ENCODE measurements at regions not wholly inside any gene's neighbourhood (a gene's known extent, or its start where the extent isn't known, plus 50 kb on each side); places are given as distances from the start of the nearest gene placed in this dataset.

DNA sequence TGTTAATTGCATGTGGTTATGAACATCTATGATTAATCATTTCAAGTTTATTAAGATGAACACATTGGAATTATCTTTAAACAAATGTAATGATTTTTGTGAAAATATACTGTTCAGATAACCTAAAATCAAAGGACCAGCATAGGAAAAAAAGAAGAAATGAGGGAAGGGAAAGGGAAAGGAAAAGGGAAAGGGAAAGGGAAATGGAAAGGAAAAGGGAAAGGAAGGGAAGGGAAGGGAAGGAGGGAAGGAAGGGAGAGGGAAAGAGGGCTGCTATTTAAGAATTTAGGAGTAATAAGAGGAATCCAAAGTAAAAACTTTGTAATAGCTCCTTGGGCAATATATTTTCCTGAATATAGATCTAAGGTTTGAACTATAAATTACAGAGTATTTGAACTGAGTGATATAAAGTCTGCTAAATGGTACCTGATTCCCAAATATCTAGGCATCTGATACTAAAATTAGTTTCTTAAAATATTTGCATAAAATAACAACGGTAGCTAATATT, 726.3 kb downstream of the EPHA4 start:
- WGBS, 2 donors, result 95 to 99% methylated on average over 1 of the region's 1 CpG
- no peaks in the 10 kb centered on the region for H3K36me3 ChIP-seq
- H3K27me3 ChIP-seq, result no peaks in the 10 kb centered on the region
- no peaks in the 10 kb centered on the region for H3K9me3 ChIP-seq
- ATAC-seq (no peak), DNase-seq (no peak)
- H3K27ac ChIP-seq, result no peak overlapping the region
- H3K4me3 ChIP-seq, result no peak overlapping the region
- intact Hi-C loops (cut with DNase I), result no loop called here
- no peaks in the 10 kb centered on the region for H3K4me1 ChIP-seq
- TF ChIP-seq CTCF (IDR thresholded peaks at IDR 0.05), result no peak

DNA sequence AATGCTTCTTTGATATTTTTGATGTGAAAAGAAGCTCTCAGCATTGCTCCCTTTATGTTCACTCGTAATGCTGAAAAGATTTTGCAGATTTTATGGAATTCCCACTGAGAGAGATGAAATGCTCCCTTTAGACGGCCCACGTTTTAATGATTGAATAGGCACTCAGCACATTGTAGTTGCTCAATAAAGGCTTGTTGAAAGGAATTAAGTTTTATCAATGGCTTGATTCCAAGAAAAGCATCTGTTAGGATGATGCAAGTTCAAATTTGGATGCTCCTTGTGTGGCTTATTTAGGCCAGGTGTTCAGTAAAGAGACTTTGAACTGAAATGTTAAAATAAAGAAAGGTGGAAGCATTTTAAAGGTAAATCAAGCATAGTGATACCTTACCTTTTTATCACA, 725.1 kb downstream of the EPHA4 start:
- 65 to 78% methylated on average over 3 of the region's 3 CpGs for WGBS, 2 donors
- TF ChIP-seq CTCF (IDR thresholded peaks at IDR 0.05), result no peak
- intact Hi-C loops (cut with DNase I), result no loop called here

GRCh38 chr2:220847589-220847988, 724.5 kb downstream of the EPHA4 start:
- Histone ChIP-seq H3K4me1 (no peaks in the 10 kb centered on the region), H3K27me3 (no peaks in the 10 kb centered on the region), H3K27ac (no peak overlapping the region), H3K9me3 (no peaks in the 10 kb centered on the region), H3K4me3 (no peak overlapping the region), H3K36me3 (no peaks in the 10 kb centered on the region)
- intact Hi-C loops (cut with DNase I), result no loop called here
- DNase-seq (no peak), ATAC-seq (no peak)
- 70 to 85% methylated on average over 4 of the region's 4 CpGs for WGBS, 2 donors
- no peak for TF ChIP-seq CTCF (IDR thresholded peaks at IDR 0.05)

More for the DNA sequence above, 725.1 kb downstream of the EPHA4 start:
- Histone ChIP-seq H3K27me3 (no peaks in the 10 kb centered on the region), H3K4me3 (no peak overlapping the region), H3K36me3 (no peaks in the 10 kb centered on the region), H3K4me1 (no peaks in the 10 kb centered on the region), H3K27ac (no peak overlapping the region), H3K9me3 (no peaks in the 10 kb centered on the region)
- DNase-seq (no peak), ATAC-seq (no peak)

DNA sequence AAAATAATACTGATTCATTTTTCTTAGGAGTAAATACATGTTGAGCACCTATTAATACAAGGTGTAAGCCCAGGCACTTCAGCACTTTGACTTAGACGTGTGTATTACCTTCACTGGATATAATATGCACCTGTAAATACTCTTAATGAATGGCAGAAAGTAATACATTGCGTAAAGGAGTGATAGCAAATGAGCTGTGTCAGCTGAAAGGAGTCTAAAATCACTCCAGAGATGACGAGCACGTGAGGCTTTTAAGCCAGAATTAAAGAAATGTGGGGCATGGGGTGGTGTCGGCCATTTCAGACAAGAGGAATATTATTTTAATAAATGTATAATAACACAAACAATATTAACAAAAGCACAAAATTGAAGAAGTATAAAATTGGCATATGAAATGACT, 722.7 kb downstream of the EPHA4 start:
- Histone ChIP-seq H3K4me3 (no peak overlapping the region), H3K9me3 (no peaks in the 10 kb centered on the region), H3K27ac (no peak overlapping the region), H3K36me3 (no peaks in the 10 kb centered on the region), H3K4me1 (no peaks in the 10 kb centered on the region), H3K27me3 (no peaks in the 10 kb centered on the region)
- ATAC-seq, result no peak
- DNase-seq, result no peak
- no peak for TF ChIP-seq CTCF (IDR thresholded peaks at IDR 0.05)
- intact Hi-C loops (cut with DNase I), result no loop called here
- 91 to 92% methylated on average over 5 of the region's 5 CpGs for WGBS, 2 donors

All from heart right ventricle (tissue), 16 donors.